HCT116 (cell line): ENCODE measurements at regions not wholly inside any gene's neighbourhood (a gene's known extent, or its start where the extent isn't known, plus 50 kb on each side); places are given as distances from the start of the nearest gene placed in this dataset.

Experiments used
- ATAC-seq: fragments of 200-7000 bp; cut with Tn5 transposase; 2 replicates; pipeline ENCODE4 v1.9.1; 2020; ENCODE audit warnings: mild to moderate bottlenecking, moderate library complexity
- BruUV-seq: library from RNA; stranded (reverse); fragments of 400-500 nt; replicated peaks from 2 replicates; lab custom pipeline; 2021; lab: Mats Ljungman, UMichigan
- CTCF ChIA-PET: fragments of 300-600 bp; sonication (Branson Sonifier 250); formaldehyde crosslinking; loops from one replicate; lab custom pipeline; 2021; ENCODE audit warnings: antibody characterized with exemption; lab: Charles Lee
- POLR2A ChIA-PET: fragments of 300-600, 350-600 bp; sonication (Branson Sonifier 250); formaldehyde crosslinking; loops from one replicate; lab custom pipeline; 2021; ENCODE audit warnings: antibody characterized with exemption; lab: Charles Lee
- RAD21 ChIA-PET, 2 experiments: fragments of 300-600 bp; sonication (Branson Sonifier 250); formaldehyde crosslinking; loops; one replicate each; lab custom pipeline; 2023; ENCODE audit warnings: low total read pairs in 2 of 2; ENCODE audit not compliant: uncharacterized antibody in 2 of 2, unreplicated experiment in 2 of 2, low non-redundant PET in 1 of 2; lab: Charles Lee
- DNase-seq: peaks from one replicate; pipeline ENCODE4 v3.0.0-alpha.2; 2010; ENCODE audit warnings: low read depth, low spot score
- H2AFZ ChIP-seq: fragments of 200-600 bp; shearing (Covaris generic), sonication (generic); 2 replicates; pipeline ENCODE4 v1.6.1; 2017; ENCODE audit warnings: low read depth, mixed run types, mixed read lengths, antibody characterized with exemption, low read length; ENCODE audit not compliant: poor library complexity, severe bottlenecking
- H3K27ac ChIP-seq: 2 replicates; pipeline ENCODE4 v1.5.1; 2012; ENCODE audit warnings: low read depth, low read length
- H3K27me3 ChIP-seq: fragments of 200-600 bp; sonication (generic); 2 replicates; pipeline ENCODE4 v1.6.1; 2016; ENCODE audit warnings: mixed run types, low read length, mixed read lengths; ENCODE audit not compliant: insufficient read depth
- H3K36me3 ChIP-seq, 2 experiments: fragments of 200-500 bp in 1 of 2; fragments of 200-600 bp in 1 of 2; sonication (Bioruptor generic) in 1 of 2; sonication (generic) in 1 of 2; 2 replicates each; pipeline versions ENCODE4 v1.5.1 to v1.6.1; 2014 to 2016; ENCODE audit warnings: low read length in 2 of 2, inconsistent platforms in 1 of 2, mixed read lengths in 1 of 2, mixed run types in 1 of 2; ENCODE audit not compliant: insufficient read depth in 2 of 2, control insufficient read depth in 1 of 2
- H3K4me1 ChIP-seq, 2 experiments: fragments of 200-600 bp in 1 of 2; sonication (generic) in 1 of 2; 2 replicates each; pipeline versions ENCODE4 v1.5.1 to v1.6.1; 2012 to 2017; ENCODE audit warnings: low read length in 2 of 2, inconsistent platforms in 1 of 2, mild to moderate bottlenecking in 1 of 2, mixed read lengths in 1 of 2, mixed run types in 1 of 2, moderate library complexity in 1 of 2; ENCODE audit not compliant: insufficient read depth in 2 of 2, control insufficient read depth in 1 of 2
- H3K4me2 ChIP-seq: fragments of 200-600 bp; sonication (generic); 2 replicates; pipeline ENCODE4 v1.6.1; 2017; ENCODE audit warnings: mixed run types, low read length, mixed read lengths
- H3K4me3 ChIP-seq, 2 experiments: fragments of 200-600 bp in 1 of 2; sonication (generic) in 1 of 2; replicated peaks in 1 of 2; 2 replicates each; pipeline ENCODE4 v1.5.1; 2011 to 2016; ENCODE audit warnings: low read length in 2 of 2, control low read depth in 1 of 2, low read depth in 1 of 2, mild to moderate bottlenecking in 1 of 2, mixed read lengths in 1 of 2, mixed run types in 1 of 2
- H3K79me2 ChIP-seq: fragments of 200-600 bp; sonication (generic); 2 replicates; pipeline ENCODE4 v1.6.1; 2017; ENCODE audit warnings: mild to moderate bottlenecking, mixed run types, low read length, moderate library complexity, mixed read lengths; ENCODE audit not compliant: insufficient read depth
- H3K9ac ChIP-seq: fragments of 200-600 bp; sonication (generic); 2 replicates; pipeline ENCODE4 v1.6.1; 2016; ENCODE audit warnings: low read length, mixed read lengths
- H3K9me2 ChIP-seq: fragments of 200-600 bp; sonication (generic), shearing (Covaris generic); 2 replicates; pipeline ENCODE4 v1.6.1; 2017; ENCODE audit warnings: mixed run types, mild to moderate bottlenecking, moderate library complexity; ENCODE audit not compliant: insufficient read depth
- H3K9me3 ChIP-seq, 2 experiments: fragments of 200-500 bp in 1 of 2; fragments of 200-600 bp in 1 of 2; sonication (Bioruptor generic) in 1 of 2; sonication (generic) in 1 of 2; 2 replicates each; pipeline ENCODE4 v1.6.1; 2014 to 2017; ENCODE audit warnings: low read length in 2 of 2, mixed read lengths in 2 of 2, inconsistent platforms in 1 of 2, low read depth in 1 of 2, mild to moderate bottlenecking in 1 of 2, mixed run types in 1 of 2, moderate library complexity in 1 of 2; ENCODE audit not compliant: control insufficient read depth in 1 of 2, insufficient read depth in 1 of 2
- H4K20me1 ChIP-seq: fragments of 200-600 bp; sonication (generic), shearing (Covaris generic); 2 replicates; pipeline ENCODE4 v1.6.1; 2017; ENCODE audit warnings: mixed run types, mild to moderate bottlenecking, moderate library complexity; ENCODE audit not compliant: insufficient read depth
- CBX3 ChIP-seq: IDR thresholded peaks from 2 replicates; pipeline ENCODE4 v1.6.1; 2012; ENCODE audit warnings: low read depth
- CEBPB ChIP-seq: IDR thresholded peaks from 2 replicates; pipeline ENCODE4 v1.6.1; 2012; ENCODE audit warnings: low read depth
- EGR1 ChIP-seq: IDR thresholded peaks from 2 replicates; pipeline ENCODE4 v1.6.1; 2012; ENCODE audit warnings: low read depth
- ELF1 ChIP-seq: IDR thresholded peaks from 2 replicates; pipeline ENCODE4 v1.6.1; 2012; ENCODE audit warnings: low read depth, borderline replicate concordance
- EZH2 ChIP-seq: fragments of 200-600 bp; sonication (generic); IDR thresholded peaks from 2 replicates; pipeline ENCODE4 v1.6.1; 2017; ENCODE audit warnings: antibody characterized with exemption, mixed run types
- EZH2phosphoT487 ChIP-seq: fragments of 200-600 bp; IDR thresholded peaks from 2 replicates; pipeline ENCODE4 v1.6.1; 2018; ENCODE audit warnings: antibody characterized with exemption, borderline replicate concordance
- POLR2A ChIP-seq: IDR thresholded peaks from 2 replicates; pipeline ENCODE4 v1.7.0; 2011; ENCODE audit warnings: borderline replicate concordance; ENCODE audit not compliant: insufficient read depth, insufficient read length; ENCODE audit errors: extremely low read depth
- SP1 ChIP-seq: IDR thresholded peaks from 2 replicates; pipeline ENCODE4 v1.6.1; 2012; ENCODE audit warnings: low read depth
- TCF7L2 ChIP-seq: IDR thresholded peaks from 2 replicates; pipeline ENCODE4 v1.7.0; 2011; ENCODE audit warnings: borderline replicate concordance, inconsistent platforms; ENCODE audit not compliant: insufficient read depth, insufficient read length; ENCODE audit errors: extremely low read depth
- ZFX ChIP-seq: fragments of 450-650 bp; IDR thresholded peaks from 2 replicates; pipeline ENCODE4 v1.6.1; 2017
- ZNF274 ChIP-seq: fragments of 200-500 bp; sonication (Bioruptor generic); IDR thresholded peaks from 2 replicates; pipeline ENCODE4 v1.6.1; 2014; ENCODE audit warnings: mild to moderate bottlenecking, low read depth, low read length, inconsistent platforms
- intact Hi-C: fragments of 100-400 bp; cut with micrococcal nuclease; formaldehyde crosslinking; loops from 2 replicates; pipeline ENCODE4 v1.10.0; 2022
- TF ChIP-seq, protein P1 (sequence below): IDR thresholded peaks from 2 replicates; pipeline ENCODE4 v1.6.1; 2012; ENCODE audit warnings: low read depth
- TF ChIP-seq, protein P2 (sequence below): IDR thresholded peaks from 2 replicates; pipeline ENCODE4 v1.6.1; 2012
- TF ChIP-seq, protein P3 (sequence below), 3 experiments: fragments of 200-600 bp in 1 of 3; sonication (generic) in 1 of 3; IDR thresholded peaks in 2 of 3; conservative IDR thresholded peaks in 1 of 3; 2 replicates each; pipeline ENCODE4 v1.5.1; 2012 to 2017; ENCODE audit warnings: low read depth in 2 of 3, low read length in 2 of 3, antibody characterized with exemption in 1 of 3, borderline replicate concordance in 1 of 3, control low read depth in 1 of 3, mild to moderate bottlenecking in 1 of 3, mixed read lengths in 1 of 3, mixed run types in 1 of 3, moderate library complexity in 1 of 3; ENCODE audit not compliant: insufficient read depth in 1 of 3
- TF ChIP-seq, protein P4 (sequence below): IDR thresholded peaks from 2 replicates; pipeline ENCODE4 v1.6.1; 2011; ENCODE audit warnings: mild to moderate bottlenecking, low read length, moderate library complexity; ENCODE audit not compliant: insufficient replicate concordance; ENCODE audit errors: extremely low read depth

DNA sequence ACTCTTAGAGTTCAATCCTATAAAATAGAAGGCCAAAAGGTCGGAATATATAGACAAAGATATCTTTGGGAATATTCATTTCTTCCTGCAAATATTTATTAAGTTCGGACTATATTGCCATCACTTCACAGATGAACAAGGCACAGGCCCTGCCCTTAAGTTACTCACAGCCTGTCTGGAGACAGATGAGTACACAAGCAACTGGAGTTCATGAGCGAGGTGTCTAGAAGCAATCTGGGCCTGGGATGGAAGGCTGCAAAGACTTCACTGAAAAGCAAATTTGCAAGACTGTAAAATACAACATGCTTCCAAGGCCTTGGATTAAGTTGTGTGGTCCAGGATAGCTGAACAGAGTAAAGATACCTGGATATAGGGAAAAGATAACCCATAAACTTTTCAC is 56.7 kb upstream of the CEP85L start:
- no peaks in the 10 kb centered on the region for H3K9me2 ChIP-seq
- H3K36me3 ChIP-seq = no peaks in the 10 kb centered on the region
- intact Hi-C loops = no loop called here
- no peak overlapping the region for H2AFZ ChIP-seq
- no peaks in the 10 kb centered on the region for H4K20me1 ChIP-seq
- ChIA-PET RAD21 (no interaction called here), CTCF (no interaction called here), POLR2A (no interaction called here)
- H3K9ac ChIP-seq = no peak overlapping the region
- ATAC-seq (no peak), DNase-seq (no peak)
- no peaks in the 10 kb centered on the region for H3K4me1 ChIP-seq
- no peak overlapping the region for H3K4me3 ChIP-seq
- no peak overlapping the region for H3K27ac ChIP-seq
- H3K27me3 ChIP-seq = no peaks in the 10 kb centered on the region
- H3K4me2 ChIP-seq = no peak overlapping the region
- H3K9me3 ChIP-seq = no peaks in the 10 kb centered on the region
- no peaks in the 10 kb centered on the region for H3K79me2 ChIP-seq
- BruUV-seq = no TSS peak
- TF ChIP-seq SP1 = no peak
- no peak for TF ChIP-seq CBX3
- no peak for TF ChIP-seq EZH2phosphoT487
- TF ChIP-seq CEBPB = no peak
- no peak for TF ChIP-seq ELF1
- TF ChIP-seq TCF7L2 = no peak
- TF ChIP-seq POLR2A = no peak
- no peak for TF ChIP-seq EGR1
- no peak for TF ChIP-seq ZNF274
- TF ChIP-seq, protein P1, sequence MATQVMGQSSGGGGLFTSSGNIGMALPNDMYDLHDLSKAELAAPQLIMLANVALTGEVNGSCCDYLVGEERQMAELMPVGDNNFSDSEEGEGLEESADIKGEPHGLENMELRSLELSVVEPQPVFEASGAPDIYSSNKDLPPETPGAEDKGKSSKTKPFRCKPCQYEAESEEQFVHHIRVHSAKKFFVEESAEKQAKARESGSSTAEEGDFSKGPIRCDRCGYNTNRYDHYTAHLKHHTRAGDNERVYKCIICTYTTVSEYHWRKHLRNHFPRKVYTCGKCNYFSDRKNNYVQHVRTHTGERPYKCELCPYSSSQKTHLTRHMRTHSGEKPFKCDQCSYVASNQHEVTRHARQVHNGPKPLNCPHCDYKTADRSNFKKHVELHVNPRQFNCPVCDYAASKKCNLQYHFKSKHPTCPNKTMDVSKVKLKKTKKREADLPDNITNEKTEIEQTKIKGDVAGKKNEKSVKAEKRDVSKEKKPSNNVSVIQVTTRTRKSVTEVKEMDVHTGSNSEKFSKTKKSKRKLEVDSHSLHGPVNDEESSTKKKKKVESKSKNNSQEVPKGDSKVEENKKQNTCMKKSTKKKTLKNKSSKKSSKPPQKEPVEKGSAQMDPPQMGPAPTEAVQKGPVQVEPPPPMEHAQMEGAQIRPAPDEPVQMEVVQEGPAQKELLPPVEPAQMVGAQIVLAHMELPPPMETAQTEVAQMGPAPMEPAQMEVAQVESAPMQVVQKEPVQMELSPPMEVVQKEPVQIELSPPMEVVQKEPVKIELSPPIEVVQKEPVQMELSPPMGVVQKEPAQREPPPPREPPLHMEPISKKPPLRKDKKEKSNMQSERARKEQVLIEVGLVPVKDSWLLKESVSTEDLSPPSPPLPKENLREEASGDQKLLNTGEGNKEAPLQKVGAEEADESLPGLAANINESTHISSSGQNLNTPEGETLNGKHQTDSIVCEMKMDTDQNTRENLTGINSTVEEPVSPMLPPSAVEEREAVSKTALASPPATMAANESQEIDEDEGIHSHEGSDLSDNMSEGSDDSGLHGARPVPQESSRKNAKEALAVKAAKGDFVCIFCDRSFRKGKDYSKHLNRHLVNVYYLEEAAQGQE = no peak
- TF ChIP-seq, protein P2, sequence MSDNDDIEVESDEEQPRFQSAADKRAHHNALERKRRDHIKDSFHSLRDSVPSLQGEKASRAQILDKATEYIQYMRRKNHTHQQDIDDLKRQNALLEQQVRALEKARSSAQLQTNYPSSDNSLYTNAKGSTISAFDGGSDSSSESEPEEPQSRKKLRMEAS = no peak
- TF ChIP-seq, protein P3, sequence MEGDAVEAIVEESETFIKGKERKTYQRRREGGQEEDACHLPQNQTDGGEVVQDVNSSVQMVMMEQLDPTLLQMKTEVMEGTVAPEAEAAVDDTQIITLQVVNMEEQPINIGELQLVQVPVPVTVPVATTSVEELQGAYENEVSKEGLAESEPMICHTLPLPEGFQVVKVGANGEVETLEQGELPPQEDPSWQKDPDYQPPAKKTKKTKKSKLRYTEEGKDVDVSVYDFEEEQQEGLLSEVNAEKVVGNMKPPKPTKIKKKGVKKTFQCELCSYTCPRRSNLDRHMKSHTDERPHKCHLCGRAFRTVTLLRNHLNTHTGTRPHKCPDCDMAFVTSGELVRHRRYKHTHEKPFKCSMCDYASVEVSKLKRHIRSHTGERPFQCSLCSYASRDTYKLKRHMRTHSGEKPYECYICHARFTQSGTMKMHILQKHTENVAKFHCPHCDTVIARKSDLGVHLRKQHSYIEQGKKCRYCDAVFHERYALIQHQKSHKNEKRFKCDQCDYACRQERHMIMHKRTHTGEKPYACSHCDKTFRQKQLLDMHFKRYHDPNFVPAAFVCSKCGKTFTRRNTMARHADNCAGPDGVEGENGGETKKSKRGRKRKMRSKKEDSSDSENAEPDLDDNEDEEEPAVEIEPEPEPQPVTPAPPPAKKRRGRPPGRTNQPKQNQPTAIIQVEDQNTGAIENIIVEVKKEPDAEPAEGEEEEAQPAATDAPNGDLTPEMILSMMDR (IDR thresholded peaks at IDR 0.05 in 2 of 3, conservative IDR thresholded peaks at IDR 0.05 in 1 of 3; ENCODE audit: borderline replicate concordance in 1 of 3, insufficient read depth in 1 of 3, low read depth in 2 of 3, low read length in 2 of 3) = no peak
- TF ChIP-seq, protein P4, sequence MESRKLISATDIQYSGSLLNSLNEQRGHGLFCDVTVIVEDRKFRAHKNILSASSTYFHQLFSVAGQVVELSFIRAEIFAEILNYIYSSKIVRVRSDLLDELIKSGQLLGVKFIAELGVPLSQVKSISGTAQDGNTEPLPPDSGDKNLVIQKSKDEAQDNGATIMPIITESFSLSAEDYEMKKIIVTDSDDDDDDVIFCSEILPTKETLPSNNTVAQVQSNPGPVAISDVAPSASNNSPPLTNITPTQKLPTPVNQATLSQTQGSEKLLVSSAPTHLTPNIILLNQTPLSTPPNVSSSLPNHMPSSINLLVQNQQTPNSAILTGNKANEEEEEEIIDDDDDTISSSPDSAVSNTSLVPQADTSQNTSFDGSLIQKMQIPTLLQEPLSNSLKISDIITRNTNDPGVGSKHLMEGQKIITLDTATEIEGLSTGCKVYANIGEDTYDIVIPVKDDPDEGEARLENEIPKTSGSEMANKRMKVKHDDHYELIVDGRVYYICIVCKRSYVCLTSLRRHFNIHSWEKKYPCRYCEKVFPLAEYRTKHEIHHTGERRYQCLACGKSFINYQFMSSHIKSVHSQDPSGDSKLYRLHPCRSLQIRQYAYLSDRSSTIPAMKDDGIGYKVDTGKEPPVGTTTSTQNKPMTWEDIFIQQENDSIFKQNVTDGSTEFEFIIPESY = no peak
- no peak for TF ChIP-seq EZH2
- TF ChIP-seq ZFX = no peak
